MM.1S (cell line): ENCODE measurements at regions not wholly inside any gene's neighbourhood (a gene's known extent, or its start where the extent isn't known, plus 50 kb on each side); places are given as distances from the start of the nearest gene placed in this dataset.

Experiments
- CTCF ChIP-seq: fragments of 300-600 bp; sonication (generic); IDR thresholded peaks from 2 replicates; pipeline ENCODE4 v1.5.1; 2016; ENCODE audit warnings: antibody characterized with exemption, low read length, mixed read lengths
- EZH2 ChIP-seq: fragments of 300-600 bp; sonication (generic); optimal IDR thresholded peaks from 2 replicates; pipeline ENCODE3; 2017; ENCODE audit warnings: low read depth, mild to moderate bottlenecking, antibody characterized with exemption, low read length, mixed read lengths
- EZH2phosphoT487 ChIP-seq: fragments of 300-600 bp; sonication (generic); IDR thresholded peaks from 2 replicates; pipeline ENCODE4 v1.6.1; 2018; ENCODE audit warnings: antibody characterized with exemption, low read length

GRCh38 chr12:127810041-127810440, 456.9 kb upstream of the TMEM132C start:
- TF ChIP-seq CTCF (no peak), EZH2phosphoT487 (no peak), EZH2 (no peak)
